HFFc6 (cell line): ENCODE measurements at regions not wholly inside any gene's neighbourhood (a gene's known extent, or its start where the extent isn't known, plus 50 kb on each side); places are given as distances from the start of the nearest gene placed in this dataset.

ENCODE experiments used
- DNase-seq: peaks from one replicate; pipeline ENCODE4 v3.0.0-alpha.2; 2018
- H3K27ac Mint-ChIP-seq: 2 replicates; pipeline ENCODE4 v1.8.0; 2020; ENCODE audit warnings: mild to moderate bottlenecking, mixed read lengths
- H3K27me3 Mint-ChIP-seq: 2 replicates; pipeline ENCODE4 v1.8.0; 2021; ENCODE audit warnings: mild to moderate bottlenecking, moderate library complexity, mixed read lengths; ENCODE audit not compliant: insufficient read depth
- H3K36me3 Mint-ChIP-seq: 2 replicates; pipeline ENCODE4 v1.8.0; 2021; ENCODE audit warnings: low read depth, mixed read lengths
- H3K4me1 Mint-ChIP-seq: 2 replicates; pipeline ENCODE4 v1.8.0; 2020; ENCODE audit warnings: low read depth, mixed read lengths
- H3K4me3 Mint-ChIP-seq: 2 replicates; pipeline ENCODE4 v1.8.0; 2020; ENCODE audit warnings: mild to moderate bottlenecking, moderate library complexity, mixed read lengths
- H3K9me3 Mint-ChIP-seq: 2 replicates; pipeline ENCODE4 v1.8.0; 2020; ENCODE audit warnings: mild to moderate bottlenecking, mixed read lengths
- CTCF ChIP-seq: fragments of 200-600 bp; sonication (generic); IDR thresholded peaks from 2 replicates; pipeline ENCODE4 v1.5.0; 2021; ENCODE audit warnings: antibody characterized with exemption, mild to moderate bottlenecking

- Mint-ChIP-seq H3K27me3 (peaks cover 4% of the 10 kb centered on the region; the same call in 1 of the 2 replicates), H3K36me3 (no peaks in the 10 kb centered on the region)
- DNase-seq = no peak
Observed at GRCh38 chr15:47570881-47571640, 146.2 kb upstream of the SEMA6D start.

GRCh38 chr15:47573673-47574072 lies 143.6 kb upstream of the SEMA6D start:
- Mint-ChIP-seq H3K4me1 (peaks cover 9% of the 10 kb centered on the region), H3K27ac (no peak overlapping the region), H3K27me3 (peaks cover 4% of the 10 kb centered on the region; the same call in 1 of the 2 replicates), H3K4me3 (no peak overlapping the region), H3K9me3 (no peaks in the 10 kb centered on the region; the same call in 1 of the 2 replicates), H3K36me3 (no peaks in the 10 kb centered on the region)
- no peak for TF ChIP-seq CTCF
- no peak for DNase-seq

More at GRCh38 chr15:47570881-47571640, 146.2 kb upstream of the SEMA6D start:
- H3K9me3 Mint-ChIP-seq = no peaks in the 10 kb centered on the region; the same call in 1 of the 2 replicates
- peaks cover 9% of the 10 kb centered on the region for H3K4me1 Mint-ChIP-seq
- no peak overlapping the region for H3K27ac Mint-ChIP-seq
- no peak overlapping the region for H3K4me3 Mint-ChIP-seq
- TF ChIP-seq CTCF = no peak

GRCh38 chr15:47577000-47577399 lies 140.3 kb upstream of the SEMA6D start:
- H3K36me3 Mint-ChIP-seq = no peaks in the 10 kb centered on the region
- peaks cover 9% of the 10 kb centered on the region for H3K4me1 Mint-ChIP-seq
- no peak overlapping the region for H3K4me3 Mint-ChIP-seq
- H3K9me3 Mint-ChIP-seq = no peaks in the 10 kb centered on the region; the same call in 1 of the 2 replicates
- H3K27me3 Mint-ChIP-seq = peaks cover 3% of the 10 kb centered on the region; the same call in 1 of the 2 replicates
- no peak overlapping the region for H3K27ac Mint-ChIP-seq
- no peak for DNase-seq
- no peak for TF ChIP-seq CTCF

- Mint-ChIP-seq H3K27ac (no peak overlapping the region), H3K4me3 (no peak overlapping the region), H3K4me1 (peaks cover 9% of the 10 kb centered on the region), H3K27me3 (peaks cover under 1% of the 10 kb centered on the region; the same call in 1 of the 2 replicates), H3K36me3 (no peaks in the 10 kb centered on the region), H3K9me3 (no peaks in the 10 kb centered on the region; the same call in 1 of the 2 replicates)
- DNase-seq = no peak
- TF ChIP-seq CTCF = no peak
Observed at GRCh38 chr15:47577461-47577860, 139.8 kb upstream of the SEMA6D start.

GRCh38 chr15:47582233-47582632 lies 135.1 kb upstream of the SEMA6D start:
- Mint-ChIP-seq H3K9me3 (no peaks in the 10 kb centered on the region), H3K27me3 (peaks cover 9% of the 10 kb centered on the region), H3K27ac (no peak overlapping the region), H3K4me1 (no peaks in the 10 kb centered on the region), H3K36me3 (no peaks in the 10 kb centered on the region), H3K4me3 (no peak overlapping the region)
- TF ChIP-seq CTCF = no peak
- no peak for DNase-seq
